HEK293 (cell line): ENCODE measurements at regions not wholly inside any gene's neighbourhood (a gene's known extent, or its start where the extent isn't known, plus 50 kb on each side); places are given as distances from the start of the nearest gene placed in this dataset.
"Not testable (repeated sequence)": the region's sequence is repeated elsewhere in the genome, so short reads cannot be mapped to it uniquely, and the experiment has no call there.

Experiments used
- PRDM10 ChIP-seq: fragments of 450-650 bp; formaldehyde crosslinking; IDR thresholded peaks from 2 replicates; pipeline ENCODE4 v1.5.1; 2016; ENCODE audit warnings: missing biosample characterization, missing genetic modification characterization
- SETDB1 ChIP-seq: IDR thresholded peaks from one replicate; pipeline ENCODE4 v1.6.1; 2017; ENCODE audit warnings: mild to moderate bottlenecking, low read length, moderate library complexity, mixed read lengths; ENCODE audit not compliant: insufficient read length
- YY1 ChIP-seq: fragments of 450-650 bp; formaldehyde crosslinking; IDR thresholded peaks from 2 replicates; pipeline ENCODE4 v1.5.1; 2018; ENCODE audit warnings: missing biosample characterization, missing genetic modification characterization
- ZNF202 ChIP-seq: fragments of 450-650 bp; formaldehyde crosslinking; IDR thresholded peaks from 2 replicates; pipeline ENCODE4 v1.5.1; 2016; ENCODE audit warnings: missing biosample characterization, missing genetic modification characterization, borderline replicate concordance
- TF ChIP-seq, protein P1 (sequence below): fragments of 450-650 bp; formaldehyde crosslinking; IDR thresholded peaks from 2 replicates; pipeline ENCODE4 v1.5.1; 2016; ENCODE audit warnings: missing biosample characterization, missing genetic modification characterization

DNA sequence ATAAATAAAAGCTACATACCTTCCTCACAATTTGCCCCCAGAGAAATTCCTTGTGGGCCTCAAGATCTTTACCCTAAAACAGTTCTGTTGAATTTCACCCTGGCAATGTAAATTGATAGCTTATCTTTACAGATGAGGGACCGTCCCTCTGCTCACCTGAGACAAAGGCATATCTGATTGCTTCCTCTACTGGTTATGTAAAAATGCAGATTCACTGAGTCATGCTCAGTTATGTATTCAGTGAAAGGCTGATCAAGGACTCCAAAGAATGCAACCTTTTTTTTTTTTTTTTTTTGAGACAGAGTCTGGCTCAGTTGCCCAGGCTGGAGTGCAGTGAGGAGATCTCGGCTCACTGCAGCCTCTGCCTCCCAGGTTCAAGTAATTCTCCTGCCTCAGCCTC, 64.2 kb upstream of the KMT2C start:
- TF ChIP-seq, protein P1, sequence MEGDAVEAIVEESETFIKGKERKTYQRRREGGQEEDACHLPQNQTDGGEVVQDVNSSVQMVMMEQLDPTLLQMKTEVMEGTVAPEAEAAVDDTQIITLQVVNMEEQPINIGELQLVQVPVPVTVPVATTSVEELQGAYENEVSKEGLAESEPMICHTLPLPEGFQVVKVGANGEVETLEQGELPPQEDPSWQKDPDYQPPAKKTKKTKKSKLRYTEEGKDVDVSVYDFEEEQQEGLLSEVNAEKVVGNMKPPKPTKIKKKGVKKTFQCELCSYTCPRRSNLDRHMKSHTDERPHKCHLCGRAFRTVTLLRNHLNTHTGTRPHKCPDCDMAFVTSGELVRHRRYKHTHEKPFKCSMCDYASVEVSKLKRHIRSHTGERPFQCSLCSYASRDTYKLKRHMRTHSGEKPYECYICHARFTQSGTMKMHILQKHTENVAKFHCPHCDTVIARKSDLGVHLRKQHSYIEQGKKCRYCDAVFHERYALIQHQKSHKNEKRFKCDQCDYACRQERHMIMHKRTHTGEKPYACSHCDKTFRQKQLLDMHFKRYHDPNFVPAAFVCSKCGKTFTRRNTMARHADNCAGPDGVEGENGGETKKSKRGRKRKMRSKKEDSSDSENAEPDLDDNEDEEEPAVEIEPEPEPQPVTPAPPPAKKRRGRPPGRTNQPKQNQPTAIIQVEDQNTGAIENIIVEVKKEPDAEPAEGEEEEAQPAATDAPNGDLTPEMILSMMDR (tag by site-specific recombination) = not testable (repeated sequence)
- TF ChIP-seq YY1 (tag by site-specific recombination); SETDB1; ZNF202; PRDM10 (tag by site-specific recombination): not testable (repeated sequence)
